Suppressor macrophage treated with lipopolysaccharide for 4 hours (primary cell): ENCODE measurements at regions not wholly inside any gene's neighbourhood (a gene's known extent, or its start where the extent isn't known, plus 50 kb on each side); places are given as distances from the start of the nearest gene placed in this dataset.

ENCODE experiments used
- DNase-seq: peaks from one replicate; pipeline ENCODE4 v3.0.0-alpha.2; 2020

GRCh38 chr2:16716944-16717343 lies 51.3 kb upstream of the CYRIA start:
- DNase-seq, result no peak

GRCh38 chr2:16716024-16716423 lies 50.4 kb upstream of the CYRIA start:
- peak; percentile 91 for DNase-seq
